ENCODE measurements at regions not wholly inside any gene's neighbourhood (a gene's known extent, or its start where the extent isn't known, plus 50 kb on each side); places are given as distances from the start of the nearest gene placed in this dataset.

DNA sequence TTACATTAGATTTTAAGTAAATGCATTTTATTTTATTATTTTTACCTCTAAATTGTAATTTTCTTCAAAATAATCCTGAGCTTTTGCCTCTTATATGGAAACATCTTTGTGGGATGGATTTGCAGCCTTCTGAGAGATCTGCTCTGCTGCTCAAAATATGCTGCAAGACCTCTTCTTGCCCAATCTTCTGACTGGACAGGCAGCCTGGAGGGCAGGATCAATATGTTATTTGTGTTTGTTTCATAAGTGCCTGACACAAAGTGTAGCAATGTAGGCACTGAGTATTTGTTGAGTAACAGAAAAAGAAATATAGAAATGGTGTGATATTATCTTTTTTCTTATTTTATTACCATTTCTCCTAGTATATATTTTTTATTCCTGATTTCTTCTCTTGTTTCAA, 1106.9 kb downstream of the TMTC2 start:
- no peaks in the 10 kb centered on the region for H3K4me1 ChIP-seq (ENCODE audit: control insufficient read depth, insufficient read depth, low read length)
- ChIA-PET POLR2A (interaction anchor here (0.6 kb wide), 1 partner anchor 12 kb away, joined by 3 read pairs; no protein-coding TSS in a partner anchor), CTCF (no interaction called here)
- no peaks in the 10 kb centered on the region for H3K9me3 ChIP-seq (ENCODE audit: control insufficient read depth, insufficient read depth, low read depth, low read length)
- H3K36me3 ChIP-seq (ENCODE audit: control insufficient read depth in 2 of 2, insufficient read depth in 1 of 2, low read length in 2 of 2), result no peaks in the 10 kb centered on the region
- no peak overlapping the region for H3K4me3 ChIP-seq (ENCODE audit: low read depth, low read length)
- H3K27ac ChIP-seq (ENCODE audit: extremely low read depth, low read depth, low read length), result no peak overlapping the region
- TF ChIP-seq ZNF629 (tag by site-specific recombination; IDR thresholded peaks at IDR 0.05) (no peak), ZFP37 (tag by site-specific recombination; IDR thresholded peaks at IDR 0.05) (no peak), IKZF3 (tag by site-specific recombination; IDR thresholded peaks at IDR 0.05) (no peak), ZNF530 (tag by site-specific recombination; IDR thresholded peaks at IDR 0.05; ENCODE audit: low read depth) (no peak), SALL2 (tag by site-specific recombination; IDR thresholded peaks at IDR 0.05; ENCODE audit: borderline replicate concordance) (no peak), BCL11B (tag by site-specific recombination; IDR thresholded peaks at IDR 0.05; ENCODE audit: low read depth) (no peak)
- TF ChIP-seq, protein P1, sequence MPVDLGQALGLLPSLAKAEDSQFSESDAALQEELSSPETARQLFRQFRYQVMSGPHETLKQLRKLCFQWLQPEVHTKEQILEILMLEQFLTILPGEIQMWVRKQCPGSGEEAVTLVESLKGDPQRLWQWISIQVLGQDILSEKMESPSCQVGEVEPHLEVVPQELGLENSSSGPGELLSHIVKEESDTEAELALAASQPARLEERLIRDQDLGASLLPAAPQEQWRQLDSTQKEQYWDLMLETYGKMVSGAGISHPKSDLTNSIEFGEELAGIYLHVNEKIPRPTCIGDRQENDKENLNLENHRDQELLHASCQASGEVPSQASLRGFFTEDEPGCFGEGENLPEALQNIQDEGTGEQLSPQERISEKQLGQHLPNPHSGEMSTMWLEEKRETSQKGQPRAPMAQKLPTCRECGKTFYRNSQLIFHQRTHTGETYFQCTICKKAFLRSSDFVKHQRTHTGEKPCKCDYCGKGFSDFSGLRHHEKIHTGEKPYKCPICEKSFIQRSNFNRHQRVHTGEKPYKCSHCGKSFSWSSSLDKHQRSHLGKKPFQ (tag by site-specific recombination; IDR thresholded peaks at IDR 0.05), result no peak

DNA sequence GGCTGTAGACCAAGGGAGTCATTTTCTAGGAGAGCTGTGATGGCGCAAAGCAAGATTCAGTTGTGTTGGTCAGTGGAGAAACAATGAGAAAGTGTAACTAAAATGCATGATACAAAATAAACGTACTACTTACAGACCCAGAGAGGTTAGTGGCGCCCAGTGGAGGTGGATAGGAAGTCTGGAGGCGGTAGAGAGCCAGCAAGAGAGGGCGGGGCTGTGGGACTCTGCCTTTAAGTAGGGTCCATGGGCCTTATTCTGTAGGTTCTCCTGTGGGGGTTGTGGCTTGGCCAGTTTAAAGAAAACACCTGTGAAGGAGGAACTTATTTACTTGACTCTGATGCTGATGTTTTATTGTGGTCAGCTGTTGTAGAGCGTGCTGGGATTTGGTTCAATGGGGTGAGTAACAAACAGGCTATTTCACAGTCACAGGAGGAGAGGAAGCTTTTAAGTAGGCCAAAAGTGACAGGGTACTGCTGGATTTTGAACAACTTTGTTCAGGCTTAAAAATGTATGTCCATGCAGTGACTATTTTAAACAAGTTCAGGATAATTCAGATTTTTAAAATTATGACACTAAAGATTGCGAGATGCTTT, 1097.7 kb downstream of the TMTC2 start:
- Histone ChIP-seq H3K36me3 (ENCODE audit: control insufficient read depth in 2 of 2, insufficient read depth in 1 of 2, low read length in 2 of 2) (no peaks in the 10 kb centered on the region), H3K27ac (ENCODE audit: extremely low read depth, low read depth, low read length) (no peak overlapping the region), H3K4me3 (ENCODE audit: low read depth, low read length) (no peak overlapping the region), H3K4me1 (ENCODE audit: control insufficient read depth, insufficient read depth, low read length) (no peaks in the 10 kb centered on the region), H3K9me3 (ENCODE audit: control insufficient read depth, insufficient read depth, low read depth, low read length) (no peaks in the 10 kb centered on the region)
- TF ChIP-seq ZNF37A (tag by site-specific recombination; IDR thresholded peaks at IDR 0.05) (no peak), ZEB2 (tag by site-specific recombination; IDR thresholded peaks at IDR 0.05) (no peak), ZNF560 (tag by site-specific recombination; IDR thresholded peaks at IDR 0.05; ENCODE audit: borderline replicate concordance) (no peak), ZNF146 (tag by site-specific recombination; IDR thresholded peaks at IDR 0.05) (no peak), ZNF529 (tag by site-specific recombination; IDR thresholded peaks at IDR 0.05; ENCODE audit: insufficient replicate concordance) (no peak), ZNF133 (tag by site-specific recombination; IDR thresholded peaks at IDR 0.05) (no peak), FEZF1 (tag by site-specific recombination; IDR thresholded peaks at IDR 0.05) (no peak), ZNF354C (tag by site-specific recombination; IDR thresholded peaks at IDR 0.05; ENCODE audit: borderline replicate concordance, low read depth) (no peak)
- TF ChIP-seq, protein P2, sequence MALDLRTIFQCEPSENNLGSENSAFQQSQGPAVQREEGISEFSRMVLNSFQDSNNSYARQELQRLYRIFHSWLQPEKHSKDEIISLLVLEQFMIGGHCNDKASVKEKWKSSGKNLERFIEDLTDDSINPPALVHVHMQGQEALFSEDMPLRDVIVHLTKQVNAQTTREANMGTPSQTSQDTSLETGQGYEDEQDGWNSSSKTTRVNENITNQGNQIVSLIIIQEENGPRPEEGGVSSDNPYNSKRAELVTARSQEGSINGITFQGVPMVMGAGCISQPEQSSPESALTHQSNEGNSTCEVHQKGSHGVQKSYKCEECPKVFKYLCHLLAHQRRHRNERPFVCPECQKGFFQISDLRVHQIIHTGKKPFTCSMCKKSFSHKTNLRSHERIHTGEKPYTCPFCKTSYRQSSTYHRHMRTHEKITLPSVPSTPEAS (tag by site-specific recombination; IDR thresholded peaks at IDR 0.05), result no peak
- TF ChIP-seq, protein P3, sequence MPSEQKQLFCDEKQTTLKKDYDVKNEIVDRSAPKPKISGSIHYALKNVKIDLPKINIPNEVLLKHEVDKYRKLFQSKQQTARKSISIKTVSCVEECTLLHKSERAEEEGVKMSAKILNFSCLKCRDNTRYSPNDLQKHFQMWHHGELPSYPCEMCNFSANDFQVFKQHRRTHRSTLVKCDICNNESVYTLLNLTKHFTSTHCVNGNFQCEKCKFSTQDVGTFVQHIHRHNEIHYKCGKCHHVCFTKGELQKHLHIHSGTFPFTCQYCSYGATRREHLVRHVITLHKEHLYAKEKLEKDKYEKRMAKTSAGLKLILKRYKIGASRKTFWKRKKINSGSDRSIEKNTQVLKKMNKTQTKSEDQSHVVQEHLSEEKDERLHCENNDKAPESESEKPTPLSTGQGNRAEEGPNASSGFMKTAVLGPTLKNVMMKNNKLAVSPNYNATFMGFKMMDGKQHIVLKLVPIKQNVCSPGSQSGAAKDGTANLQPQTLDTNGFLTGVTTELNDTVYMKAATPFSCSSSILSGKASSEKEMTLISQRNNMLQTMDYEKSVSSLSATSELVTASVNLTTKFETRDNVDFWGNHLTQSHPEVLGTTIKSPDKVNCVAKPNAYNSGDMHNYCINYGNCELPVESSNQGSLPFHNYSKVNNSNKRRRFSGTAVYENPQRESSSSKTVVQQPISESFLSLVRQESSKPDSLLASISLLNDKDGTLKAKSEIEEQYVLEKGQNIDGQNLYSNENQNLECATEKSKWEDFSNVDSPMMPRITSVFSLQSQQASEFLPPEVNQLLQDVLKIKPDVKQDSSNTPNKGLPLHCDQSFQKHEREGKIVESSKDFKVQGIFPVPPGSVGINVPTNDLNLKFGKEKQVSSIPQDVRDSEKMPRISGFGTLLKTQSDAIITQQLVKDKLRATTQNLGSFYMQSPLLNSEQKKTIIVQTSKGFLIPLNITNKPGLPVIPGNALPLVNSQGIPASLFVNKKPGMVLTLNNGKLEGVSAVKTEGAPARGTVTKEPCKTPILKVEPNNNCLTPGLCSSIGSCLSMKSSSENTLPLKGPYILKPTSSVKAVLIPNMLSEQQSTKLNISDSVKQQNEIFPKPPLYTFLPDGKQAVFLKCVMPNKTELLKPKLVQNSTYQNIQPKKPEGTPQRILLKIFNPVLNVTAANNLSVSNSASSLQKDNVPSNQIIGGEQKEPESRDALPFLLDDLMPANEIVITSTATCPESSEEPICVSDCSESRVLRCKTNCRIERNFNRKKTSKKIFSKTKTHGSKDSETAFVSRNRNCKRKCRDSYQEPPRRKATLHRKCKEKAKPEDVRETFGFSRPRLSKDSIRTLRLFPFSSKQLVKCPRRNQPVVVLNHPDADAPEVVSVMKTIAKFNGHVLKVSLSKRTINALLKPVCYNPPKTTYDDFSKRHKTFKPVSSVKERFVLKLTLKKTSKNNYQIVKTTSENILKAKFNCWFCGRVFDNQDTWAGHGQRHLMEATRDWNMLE (tag by site-specific recombination; conservative IDR thresholded peaks at IDR 0.05; ENCODE audit: low read depth), result no peak
- TF ChIP-seq, protein P4, sequence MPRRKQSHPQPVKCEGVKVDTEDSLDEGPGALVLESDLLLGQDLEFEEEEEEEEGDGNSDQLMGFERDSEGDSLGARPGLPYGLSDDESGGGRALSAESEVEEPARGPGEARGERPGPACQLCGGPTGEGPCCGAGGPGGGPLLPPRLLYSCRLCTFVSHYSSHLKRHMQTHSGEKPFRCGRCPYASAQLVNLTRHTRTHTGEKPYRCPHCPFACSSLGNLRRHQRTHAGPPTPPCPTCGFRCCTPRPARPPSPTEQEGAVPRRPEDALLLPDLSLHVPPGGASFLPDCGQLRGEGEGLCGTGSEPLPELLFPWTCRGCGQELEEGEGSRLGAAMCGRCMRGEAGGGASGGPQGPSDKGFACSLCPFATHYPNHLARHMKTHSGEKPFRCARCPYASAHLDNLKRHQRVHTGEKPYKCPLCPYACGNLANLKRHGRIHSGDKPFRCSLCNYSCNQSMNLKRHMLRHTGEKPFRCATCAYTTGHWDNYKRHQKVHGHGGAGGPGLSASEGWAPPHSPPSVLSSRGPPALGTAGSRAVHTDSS (tag by site-specific recombination; IDR thresholded peaks at IDR 0.05), result no peak
- TF ChIP-seq, protein P5, sequence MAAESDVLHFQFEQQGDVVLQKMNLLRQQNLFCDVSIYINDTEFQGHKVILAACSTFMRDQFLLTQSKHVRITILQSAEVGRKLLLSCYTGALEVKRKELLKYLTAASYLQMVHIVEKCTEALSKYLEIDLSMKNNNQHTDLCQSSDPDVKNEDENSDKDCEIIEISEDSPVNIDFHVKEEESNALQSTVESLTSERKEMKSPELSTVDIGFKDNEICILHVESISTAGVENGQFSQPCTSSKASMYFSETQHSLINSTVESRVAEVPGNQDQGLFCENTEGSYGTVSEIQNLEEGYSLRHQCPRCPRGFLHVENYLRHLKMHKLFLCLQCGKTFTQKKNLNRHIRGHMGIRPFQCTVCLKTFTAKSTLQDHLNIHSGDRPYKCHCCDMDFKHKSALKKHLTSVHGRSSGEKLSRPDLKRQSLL (tag by site-specific recombination; IDR thresholded peaks at IDR 0.05), result no peak
- TF ChIP-seq, protein P6, sequence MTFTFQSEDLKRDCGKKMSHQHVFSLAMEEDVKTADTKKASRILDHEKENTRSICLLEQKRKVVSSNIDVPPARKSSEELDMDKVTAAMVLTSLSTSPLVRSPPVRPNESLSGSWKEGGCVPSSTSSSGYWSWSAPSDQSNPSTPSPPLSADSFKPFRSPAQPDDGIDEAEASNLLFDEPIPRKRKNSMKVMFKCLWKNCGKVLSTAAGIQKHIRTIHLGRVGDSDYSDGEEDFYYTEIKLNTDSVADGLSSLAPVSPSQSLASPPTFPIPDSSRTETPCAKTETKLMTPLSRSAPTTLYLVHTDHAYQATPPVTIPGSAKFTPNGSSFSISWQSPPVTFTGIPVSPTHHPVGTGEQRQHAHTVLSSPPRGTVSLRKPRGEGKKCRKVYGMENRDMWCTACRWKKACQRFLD (tag by site-specific recombination; IDR thresholded peaks at IDR 0.05), result no peak
- POLR2A ChIA-PET, result no interaction called here
- CTCF ChIA-PET, result no interaction called here
